ENCODE measurements at regions not wholly inside any gene's neighbourhood (a gene's known extent, or its start where the extent isn't known, plus 50 kb on each side); places are given as distances from the start of the nearest gene placed in this dataset.

DNA sequence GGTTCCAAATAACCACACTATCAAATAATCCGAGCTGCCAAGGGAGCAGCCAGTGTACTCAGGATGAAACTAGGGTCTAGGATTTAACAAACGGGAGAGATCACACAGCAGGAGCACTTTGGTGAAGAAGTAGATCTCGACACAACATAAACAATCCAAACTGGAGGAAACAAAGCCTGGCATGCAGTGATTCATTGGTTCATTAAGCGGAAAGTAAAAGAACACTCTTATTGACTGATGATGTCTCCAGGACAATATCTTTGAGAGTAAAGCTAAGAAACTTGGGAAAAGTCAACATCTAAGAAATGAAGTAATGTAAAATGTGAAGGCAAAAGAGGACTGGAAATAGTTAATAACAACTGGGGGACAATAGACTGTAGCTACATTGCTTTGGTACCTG, 1478.3 kb upstream of the CDH9 start:
- no peak for DNase-seq (ENCODE audit: low spot score)

DNA sequence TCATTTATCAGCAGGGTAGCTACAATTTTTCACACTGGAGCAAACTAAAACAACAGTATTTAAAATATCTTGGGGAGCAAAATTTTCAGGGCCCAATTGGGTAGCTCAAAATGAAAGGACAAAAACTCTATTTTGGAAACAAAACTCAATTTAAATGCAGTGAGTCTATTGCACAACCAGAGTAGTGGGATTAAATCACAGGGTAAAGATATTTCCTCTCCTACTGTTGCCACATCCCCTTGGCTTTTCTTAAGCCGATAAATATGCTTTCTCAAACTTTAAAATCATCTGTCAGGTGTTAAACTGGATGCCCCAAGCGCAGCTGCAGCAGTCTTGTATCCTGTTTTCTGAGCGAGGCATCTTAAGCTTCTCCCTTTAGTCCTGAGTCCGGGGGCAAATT, 1474.3 kb upstream of the CDH9 start:
- DNase-seq (ENCODE audit: low spot score), result no peak

DNA sequence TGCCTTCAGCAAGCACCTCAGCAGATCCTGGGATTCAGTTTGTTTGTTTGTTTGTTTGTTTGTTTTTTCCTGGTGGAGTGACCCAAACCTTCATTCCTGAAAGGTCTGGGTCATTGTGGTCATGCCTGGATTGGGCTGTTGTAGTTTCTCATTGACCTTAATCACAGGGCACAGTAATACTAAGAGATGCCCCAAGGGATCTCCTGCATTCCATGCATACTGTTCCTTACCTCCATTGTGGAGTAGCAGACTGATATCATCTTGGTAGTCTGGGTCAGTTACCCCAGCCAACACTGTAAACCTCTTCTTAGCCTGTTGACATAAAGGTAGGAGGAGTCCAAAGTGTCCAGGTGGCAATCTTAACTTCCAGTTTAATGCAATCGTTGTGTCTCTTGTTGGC, 1466.7 kb upstream of the CDH9 start:
- DNase-seq (ENCODE audit: low spot score), result no peak

DNA sequence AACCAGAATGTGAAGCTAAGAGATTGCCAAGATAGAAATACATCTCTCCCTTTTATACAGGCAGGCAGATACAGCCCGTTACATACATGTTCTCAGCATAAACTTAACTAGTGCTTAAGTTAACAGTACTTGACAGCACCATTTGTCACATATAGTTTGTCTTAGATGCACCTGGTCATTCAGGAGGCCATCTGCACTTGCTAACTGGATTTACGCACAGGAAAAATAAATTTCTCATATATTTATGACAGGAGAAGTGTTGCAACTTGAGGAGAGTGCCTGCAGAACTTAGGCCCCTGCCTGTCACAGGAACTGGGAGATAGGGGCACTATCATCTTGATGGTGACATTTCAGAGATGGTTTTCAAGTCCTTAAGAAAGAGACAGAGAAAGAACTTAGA, 1462.1 kb upstream of the CDH9 start:
- no peak for DNase-seq (ENCODE audit: low spot score)

DNA sequence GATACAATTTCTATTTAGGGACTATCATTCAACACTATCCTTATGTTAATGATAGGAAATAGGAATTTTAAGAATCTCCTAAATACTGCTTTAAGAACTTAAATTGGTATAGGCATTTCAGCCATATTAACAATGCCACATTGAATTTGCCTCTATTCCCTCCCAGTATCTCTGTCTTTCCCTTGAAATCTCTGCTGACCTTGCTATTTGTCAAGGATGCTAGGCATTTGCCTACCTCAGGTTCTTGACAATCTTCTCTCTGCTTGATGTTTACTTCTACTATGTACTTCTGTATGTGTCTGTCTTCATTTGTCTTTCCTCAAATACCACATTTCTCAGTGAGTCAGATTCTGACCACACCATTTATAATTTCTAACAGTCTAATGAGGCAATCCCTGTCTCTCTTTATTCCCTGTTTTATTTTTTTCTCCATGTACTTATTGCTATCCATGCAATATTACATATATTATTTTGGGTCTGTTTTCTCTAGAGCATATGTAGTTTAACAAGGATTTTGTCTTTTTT, 1461.4 kb upstream of the CDH9 start:
- no peak for DNase-seq (ENCODE audit: low spot score)

DNA sequence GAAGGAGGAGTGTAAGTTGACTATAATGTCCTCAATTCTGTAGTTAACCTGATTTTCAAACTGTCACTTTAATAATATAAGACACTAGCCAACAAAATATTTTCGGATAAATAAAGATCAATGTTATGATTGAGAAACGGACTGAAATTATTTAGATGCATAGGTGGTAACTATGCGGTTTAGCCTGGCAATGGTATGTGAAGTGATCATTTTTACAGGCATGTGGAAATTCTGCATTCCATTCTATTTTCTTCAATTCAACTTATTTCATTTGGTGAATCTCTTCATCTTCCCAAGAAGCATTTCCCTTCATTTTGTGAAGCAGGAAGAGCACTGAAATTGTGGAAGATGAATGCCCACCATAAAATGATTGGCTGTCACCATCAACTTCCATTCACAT, 1457.5 kb upstream of the CDH9 start:
- no peak for DNase-seq (ENCODE audit: low spot score)

DNA sequence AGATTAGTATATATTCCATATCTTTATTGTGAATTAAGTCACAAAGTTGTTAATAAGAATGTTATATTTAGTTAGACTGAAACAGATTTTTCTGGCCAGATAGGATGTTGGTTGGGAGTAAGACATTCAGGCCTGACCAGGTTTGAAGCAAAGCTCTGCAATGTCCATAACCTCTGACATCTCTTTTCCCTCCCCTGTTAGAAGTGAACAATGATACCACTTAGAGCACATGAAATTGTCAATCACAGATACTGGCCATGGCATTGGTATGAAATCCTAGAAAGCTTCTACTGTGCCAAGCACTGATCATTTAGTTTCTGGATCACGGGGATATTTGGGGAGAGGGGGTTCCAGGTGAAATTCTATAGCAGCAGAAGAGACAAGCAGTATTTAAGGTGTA, 1455.1 kb upstream of the CDH9 start:
- DNase-seq (ENCODE audit: low spot score), result no peak

DNA sequence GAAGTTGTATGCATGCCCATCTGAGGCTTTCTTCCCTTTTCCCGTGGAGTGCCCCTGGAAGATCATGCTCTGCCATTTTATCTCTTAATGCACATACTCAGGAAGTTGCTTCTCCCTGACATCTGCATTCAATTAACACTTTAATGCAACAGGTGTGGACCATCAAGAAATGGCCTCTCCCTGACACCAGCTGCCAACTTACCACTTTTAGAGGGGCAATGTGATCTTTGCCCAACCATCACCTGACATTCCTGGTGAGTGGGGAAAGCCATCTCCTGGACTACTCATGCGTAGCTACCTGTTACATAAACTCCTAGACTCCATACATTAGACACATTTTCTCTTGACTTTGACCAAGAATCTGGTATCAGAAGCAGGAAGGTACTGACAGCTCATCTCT, 1450.4 kb upstream of the CDH9 start:
- no peak for DNase-seq (ENCODE audit: low spot score)

DNA sequence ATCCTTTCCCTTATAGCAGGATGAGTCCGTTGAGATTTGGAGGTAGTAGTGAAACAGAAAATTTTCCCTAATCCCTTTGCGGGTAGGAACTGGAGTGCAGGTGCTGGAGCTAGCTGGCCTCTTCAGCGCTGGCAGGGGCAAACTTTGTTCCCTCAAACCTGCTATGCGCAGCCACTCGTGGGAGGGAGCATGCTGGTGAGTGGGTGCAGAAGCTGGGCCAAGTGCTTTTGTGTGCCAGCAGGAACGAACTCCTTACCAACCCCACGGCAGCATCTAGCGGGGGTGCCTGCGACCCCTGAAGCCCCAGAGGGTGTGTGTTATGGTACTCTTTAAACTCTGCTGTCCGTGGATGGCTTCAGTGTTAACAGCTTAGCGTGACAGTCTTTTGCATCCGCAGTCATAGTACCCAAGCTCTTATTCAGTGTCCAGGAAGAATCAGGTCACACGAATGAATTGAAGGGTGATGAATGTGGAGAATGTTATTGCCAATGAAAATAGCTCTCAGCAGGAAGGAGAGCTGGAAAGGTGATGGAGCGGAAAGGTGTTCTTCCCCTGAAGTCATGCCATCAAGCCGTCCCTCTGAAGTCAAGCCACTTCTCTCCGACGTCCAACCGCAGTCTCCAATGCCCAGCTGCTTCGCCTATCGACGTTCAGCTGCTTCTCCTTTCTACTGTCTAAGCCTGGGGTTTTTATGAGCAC, 1445.1 kb upstream of the CDH9 start:
- no peak for DNase-seq (ENCODE audit: low spot score)

DNA sequence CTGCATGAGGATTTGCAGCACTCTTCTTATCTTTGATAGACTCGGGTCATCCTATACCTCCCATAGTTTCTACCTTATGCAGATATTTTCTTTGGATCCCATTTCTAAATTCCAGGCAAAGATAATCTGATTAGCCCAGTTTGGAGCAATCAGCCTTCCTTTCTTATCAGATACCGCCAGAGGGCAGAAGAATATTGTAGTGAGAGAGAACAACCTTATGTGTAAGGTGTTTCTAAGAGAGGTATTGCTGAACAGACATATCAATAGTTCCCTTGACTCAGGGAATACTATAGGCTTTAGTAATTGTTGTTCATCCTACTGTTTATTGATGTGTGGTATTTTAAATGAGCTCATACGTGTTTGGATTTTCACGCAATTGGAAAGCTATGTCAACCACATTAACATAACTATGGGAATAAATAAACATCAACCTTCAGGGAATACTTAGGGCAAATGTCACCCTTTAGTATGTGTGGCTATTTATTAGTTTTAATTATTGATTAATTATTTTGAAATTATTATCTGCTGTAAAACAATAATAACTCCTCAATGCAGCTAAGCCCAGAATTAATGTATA, 1435.2 kb upstream of the CDH9 start:
- no peak for DNase-seq (ENCODE audit: low spot score)

DNA sequence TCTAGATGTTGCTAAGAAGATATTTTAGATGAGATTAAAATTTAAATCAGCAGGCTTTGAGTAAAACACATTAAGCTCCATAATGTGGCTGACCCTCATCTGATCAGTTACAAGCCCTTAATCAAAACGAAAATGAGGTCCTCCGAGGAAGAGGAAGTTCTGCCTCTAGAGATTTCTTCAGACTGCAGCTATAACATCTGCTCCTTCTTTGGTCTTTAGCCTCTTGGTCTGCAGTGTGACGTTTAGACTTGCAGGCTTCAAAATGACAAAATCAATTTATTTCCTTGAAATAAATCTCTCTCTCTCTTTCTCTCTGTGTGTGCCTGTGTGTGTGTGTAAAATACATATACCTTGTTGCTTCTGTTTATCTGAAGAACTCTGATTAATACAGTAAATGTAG, 1429.8 kb upstream of the CDH9 start:
- no peak for DNase-seq (ENCODE audit: low spot score)

DNA sequence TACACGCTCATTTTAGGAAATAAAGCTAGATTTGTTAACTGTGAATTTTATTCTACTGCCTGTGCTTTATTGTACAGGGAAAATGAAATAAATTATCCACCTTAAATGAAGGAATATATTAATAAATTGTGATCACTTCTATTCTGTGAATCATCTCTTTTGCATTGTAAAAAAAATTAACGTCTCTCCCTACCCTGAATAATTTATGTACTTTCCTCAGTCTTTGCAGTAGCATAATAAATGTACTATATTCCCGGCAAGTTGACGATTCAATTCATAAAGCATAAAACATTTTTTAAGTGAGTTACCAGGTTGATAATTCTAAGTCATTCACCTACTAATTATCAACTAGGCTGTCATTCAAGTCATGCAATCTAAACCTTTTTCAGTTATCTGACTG, 1425.3 kb upstream of the CDH9 start:
- no peak for DNase-seq (ENCODE audit: low spot score)

DNA sequence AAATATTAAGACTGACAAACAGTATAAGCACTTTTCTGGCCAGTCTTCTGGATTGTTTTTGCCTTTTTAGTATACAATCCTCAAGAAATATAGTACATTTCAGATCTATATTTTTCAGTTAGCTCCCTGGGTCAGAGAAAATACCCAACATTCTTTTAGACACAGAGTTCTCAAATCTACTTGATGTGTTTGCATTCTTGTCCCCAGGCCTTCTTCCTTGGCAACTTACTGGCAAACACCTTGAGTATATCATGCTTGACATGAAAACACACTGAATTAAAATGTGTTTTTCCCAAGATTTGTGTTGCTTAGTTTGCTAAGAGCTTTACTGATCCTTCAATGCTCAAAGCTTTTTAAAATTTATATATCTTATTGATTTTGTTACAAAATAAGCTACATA, 1413.1 kb upstream of the CDH9 start:
- DNase-seq (ENCODE audit: low spot score), result no peak

DNA sequence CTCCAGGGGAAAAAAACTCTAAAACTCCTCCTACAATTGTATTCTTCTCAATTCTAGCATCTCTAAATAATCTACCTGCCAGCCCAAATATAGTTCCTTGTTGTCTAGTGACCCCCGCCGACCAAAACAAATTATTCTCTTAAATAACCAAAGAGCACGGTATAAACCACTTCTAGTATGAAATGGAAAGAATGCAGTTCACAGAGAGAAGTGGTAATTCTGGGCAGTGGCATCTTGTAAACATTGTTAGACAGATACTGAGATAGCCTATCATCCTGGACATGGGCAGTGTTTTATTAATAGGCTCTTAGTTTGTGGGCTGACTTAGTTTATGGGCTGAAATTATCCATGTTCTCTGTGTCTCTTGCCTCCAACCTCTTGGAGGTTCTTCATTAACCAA, 1412.6 kb upstream of the CDH9 start:
- DNase-seq (ENCODE audit: low spot score), result no peak

DNA sequence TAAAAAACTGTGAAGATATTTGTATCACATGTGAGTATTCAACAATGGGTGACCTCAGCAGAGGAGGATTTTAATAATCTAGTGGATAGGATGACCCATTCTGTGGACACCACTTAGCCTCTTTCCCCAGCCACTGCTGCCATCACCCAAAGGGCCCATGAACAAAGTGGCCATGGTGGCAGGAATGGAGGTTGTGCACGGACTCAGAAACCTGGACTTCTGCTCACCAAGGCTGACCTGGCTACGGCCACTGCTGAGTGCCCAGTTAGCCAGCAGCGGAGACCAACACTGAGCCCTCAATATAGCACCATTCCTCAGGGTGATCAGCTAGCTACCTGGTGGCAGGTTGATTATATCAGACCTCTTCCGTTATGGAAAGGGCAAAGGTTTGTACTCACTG, 1410.4 kb upstream of the CDH9 start:
- DNase-seq (ENCODE audit: low spot score), result no peak

DNA sequence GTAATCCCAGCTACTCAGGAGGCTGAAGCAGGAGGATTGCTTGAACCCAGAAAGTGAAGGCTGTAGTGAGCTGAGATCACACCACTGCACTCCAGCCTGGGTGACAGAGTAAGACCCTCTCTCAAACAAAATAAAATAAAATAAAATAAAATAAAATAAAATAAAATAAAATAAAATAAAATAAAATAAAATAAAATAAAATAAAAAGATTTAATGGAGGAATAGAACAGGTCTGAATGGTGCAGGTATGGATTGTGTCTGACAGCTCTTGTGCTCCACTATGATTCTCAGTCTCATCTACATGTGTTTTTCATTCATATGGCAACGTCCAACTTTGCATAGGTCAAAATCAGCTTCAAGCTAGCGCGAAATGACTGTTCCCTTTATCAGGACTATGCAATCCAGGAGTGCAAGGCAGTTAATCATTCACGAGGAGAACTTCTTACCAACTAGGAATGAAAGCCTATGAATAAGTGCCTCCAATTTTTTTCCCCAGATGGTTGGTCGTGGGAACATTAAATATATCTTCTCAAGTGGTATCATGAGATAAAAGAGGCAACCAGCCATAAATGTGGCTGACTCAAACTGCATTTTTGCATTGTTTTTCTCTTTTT, 1392.3 kb upstream of the CDH9 start:
- no peak for DNase-seq (ENCODE audit: low spot score)

DNA sequence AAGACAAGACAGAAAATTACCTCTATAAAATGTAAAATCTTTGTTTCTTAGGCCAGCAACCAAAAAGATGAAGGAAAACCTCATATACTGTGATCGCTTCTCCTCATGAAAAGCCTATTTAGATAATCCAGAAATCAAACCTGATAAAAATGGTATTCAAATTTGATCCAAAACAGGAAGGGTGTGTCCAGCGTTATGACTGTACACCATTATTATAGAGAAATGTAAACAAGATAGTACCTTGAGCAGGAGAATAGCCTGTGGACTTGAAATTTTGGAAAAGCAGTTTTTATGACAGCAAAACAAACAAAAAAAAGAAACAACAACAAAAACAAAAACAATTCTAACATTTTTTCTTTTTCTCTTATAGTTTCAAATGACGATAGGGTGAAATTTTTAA, 1382.8 kb upstream of the CDH9 start:
- DNase-seq (ENCODE audit: low spot score), result no peak

DNA sequence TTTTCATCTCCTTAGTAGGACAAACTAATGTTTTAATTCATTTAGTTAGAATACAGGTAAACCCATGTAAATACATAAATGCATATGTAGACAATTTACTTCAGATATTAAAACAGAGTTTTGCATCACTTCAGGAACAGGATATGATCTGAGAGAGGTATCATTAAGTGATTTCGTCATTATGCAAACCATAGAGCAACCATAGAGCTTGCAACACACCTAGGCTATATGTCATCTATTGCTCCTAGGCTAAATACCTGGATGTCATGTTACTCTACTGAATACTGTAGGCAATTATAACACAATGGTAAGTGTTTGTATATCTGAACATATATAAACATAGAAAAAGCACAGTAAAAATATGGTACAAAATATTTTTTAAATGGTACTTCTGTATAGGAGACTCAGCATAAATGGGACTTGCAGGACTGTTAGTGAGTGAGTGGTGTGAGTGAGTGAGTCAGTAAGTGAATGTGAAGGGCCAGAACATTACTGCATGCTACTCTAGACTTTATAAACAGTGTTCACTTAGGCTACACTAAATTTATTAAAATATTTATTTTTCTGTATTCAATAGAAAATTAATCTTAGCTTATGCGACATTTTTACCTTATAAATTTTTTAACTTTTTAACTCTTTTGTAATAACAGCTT, 1377.5 kb upstream of the CDH9 start:
- no peak for DNase-seq (ENCODE audit: low spot score)

DNA sequence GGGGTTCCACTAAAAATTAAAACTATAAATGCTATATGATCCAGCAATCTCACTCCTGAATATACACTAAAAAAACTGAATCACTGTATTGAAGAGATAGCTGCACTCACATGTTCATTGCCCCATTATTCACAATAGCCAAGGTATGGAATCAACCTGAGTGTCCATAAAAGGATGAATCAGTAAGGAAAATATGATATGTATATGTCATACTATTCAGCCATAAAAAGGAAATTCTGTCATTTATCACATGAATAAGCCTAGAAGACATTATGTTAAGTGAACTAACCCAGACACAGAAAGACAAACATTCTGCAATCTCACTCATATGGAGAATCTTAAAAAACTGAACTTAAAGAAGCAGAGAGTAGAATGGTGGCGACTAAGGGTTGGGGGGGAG, 1376.2 kb upstream of the CDH9 start:
- DNase-seq (ENCODE audit: low spot score), result no peak

DNA sequence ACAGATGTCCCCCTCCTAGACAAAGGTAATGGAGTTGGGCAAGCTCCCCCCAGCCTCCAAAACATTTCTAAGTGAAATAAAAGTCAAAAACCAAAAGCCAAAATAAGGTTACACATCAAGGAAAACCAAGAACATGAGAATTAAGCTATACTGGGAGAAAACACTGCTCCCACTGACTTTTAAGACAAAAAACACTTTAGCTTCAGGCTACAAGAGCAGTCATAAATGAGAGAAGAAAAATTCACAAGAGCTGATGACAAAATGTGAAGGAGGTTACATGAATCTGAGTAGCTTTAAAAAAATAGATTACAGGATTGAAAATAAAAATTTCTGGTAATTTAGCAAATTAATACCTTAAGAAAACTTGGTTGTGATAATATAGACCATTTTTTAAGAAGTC, 1370.3 kb upstream of the CDH9 start:
- DNase-seq (ENCODE audit: low spot score), result no peak

DNA sequence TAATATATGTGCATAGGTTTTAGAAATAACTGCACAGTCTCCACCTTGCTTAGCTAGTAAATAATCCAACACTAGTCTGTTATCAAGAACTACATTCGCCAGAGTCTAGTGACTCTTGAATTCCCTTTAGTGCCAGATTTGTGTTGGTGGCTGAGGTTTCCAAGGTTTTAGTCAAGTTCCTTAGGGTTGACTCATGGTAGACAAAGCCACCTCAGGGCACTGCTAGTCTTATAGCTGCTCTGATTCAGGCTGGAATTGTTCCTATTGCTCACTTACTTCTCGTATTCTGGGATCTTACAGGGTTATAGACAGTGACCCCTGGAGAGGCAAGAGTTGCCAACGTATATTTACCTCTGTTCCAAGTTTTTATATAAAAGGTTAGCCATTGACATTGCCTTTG, 1369.8 kb upstream of the CDH9 start:
- DNase-seq (ENCODE audit: low spot score), result no peak

DNA sequence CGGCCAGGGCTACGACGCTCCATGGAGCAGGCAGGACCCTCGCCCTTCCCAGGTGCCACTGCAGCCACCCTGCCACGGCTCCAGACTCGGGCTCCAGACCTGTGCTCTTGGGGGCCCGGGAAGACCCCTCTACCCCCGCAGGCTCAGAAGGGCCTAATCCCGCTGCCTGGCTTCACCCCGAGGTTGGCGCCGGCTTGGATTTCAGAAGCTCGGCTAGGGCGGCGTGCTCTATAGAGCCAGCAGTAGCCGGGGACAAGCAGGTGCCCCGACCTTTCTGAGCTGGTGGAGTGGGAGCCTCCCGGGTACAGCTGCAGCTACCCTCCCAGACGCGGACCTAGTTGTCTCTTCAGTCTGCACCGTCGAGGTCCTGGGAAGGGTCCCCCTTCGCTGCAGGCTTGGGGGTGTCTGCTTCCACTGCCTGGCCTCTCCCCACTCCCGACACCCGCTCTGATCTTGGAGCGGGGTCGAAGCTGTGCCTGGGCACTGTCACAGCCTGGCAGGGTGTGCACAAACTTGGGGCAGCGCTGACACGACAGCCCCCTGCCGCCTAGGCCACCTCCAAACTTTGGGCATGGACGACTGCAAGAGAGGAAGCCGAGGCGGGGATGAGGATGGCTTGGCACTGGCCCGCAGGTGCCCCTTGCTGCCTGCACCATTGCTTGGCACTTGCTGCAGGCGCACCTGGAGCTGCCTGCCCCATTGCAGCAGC, 1366.1 kb upstream of the CDH9 start:
- DNase-seq (ENCODE audit: low spot score), result no peak

All from ureter (tissue), 1 donor.